ENCODE measurements at regions not wholly inside any gene's neighbourhood (a gene's known extent, or its start where the extent isn't known, plus 50 kb on each side); places are given as distances from the start of the nearest gene placed in this dataset.
"Not testable (repeated sequence)": the region's sequence is repeated elsewhere in the genome, so short reads cannot be mapped to it uniquely, and the experiment has no call there.

DNA sequence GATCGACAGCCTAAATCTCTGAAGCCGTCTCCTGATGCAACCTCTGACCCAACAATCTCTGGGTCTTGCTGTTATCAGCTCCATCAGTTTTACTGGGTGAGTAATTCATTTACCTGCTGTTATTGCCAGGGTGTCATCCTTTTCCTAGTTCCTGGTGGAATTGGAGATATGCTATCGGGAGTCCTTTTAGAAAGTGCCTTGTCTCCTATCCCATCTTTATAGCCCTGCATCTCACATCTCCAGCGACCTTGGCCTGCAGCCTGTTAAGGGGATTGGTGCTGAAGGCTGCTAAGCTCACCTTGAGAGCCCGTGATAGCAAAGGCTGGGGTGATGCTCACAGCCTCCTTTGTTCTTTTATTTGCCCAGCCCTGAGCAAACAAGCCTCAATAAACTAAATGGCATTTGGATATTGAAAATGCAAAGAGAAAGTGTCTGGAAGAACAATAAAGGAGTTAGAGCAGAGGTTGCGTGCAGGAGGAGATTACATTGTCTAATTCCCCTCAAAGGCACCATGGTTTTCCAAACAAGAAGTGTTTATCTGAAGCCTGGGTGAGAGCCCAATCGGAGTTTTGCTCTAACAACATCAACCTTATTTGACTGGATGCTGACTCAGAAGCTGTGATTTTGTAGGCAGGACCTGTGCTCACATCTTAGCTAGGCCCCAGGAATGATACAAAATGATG lies 101.8 kb downstream of the RPLP1 start:
- DNase-seq (ENCODE audit: low read depth): no peak

- no peak for DNase-seq (ENCODE audit: low read depth)
Measured at GRCh38 chr15:69555080-69555479, 102.5 kb downstream of the RPLP1 start.

GRCh38 chr15:69556344-69556743 lies 103.7 kb downstream of the RPLP1 start:
- DNase-seq (ENCODE audit: low read depth): no peak

GRCh38 chr15:69557020-69557706 lies 104.5 kb downstream of the RPLP1 start:
- peak; percentile 94 for DNase-seq (ENCODE audit: low read depth)

GRCh38 chr15:69557707-69558409 lies 105.2 kb downstream of the RPLP1 start:
- DNase-seq (ENCODE audit: low read depth): no peak

DNA sequence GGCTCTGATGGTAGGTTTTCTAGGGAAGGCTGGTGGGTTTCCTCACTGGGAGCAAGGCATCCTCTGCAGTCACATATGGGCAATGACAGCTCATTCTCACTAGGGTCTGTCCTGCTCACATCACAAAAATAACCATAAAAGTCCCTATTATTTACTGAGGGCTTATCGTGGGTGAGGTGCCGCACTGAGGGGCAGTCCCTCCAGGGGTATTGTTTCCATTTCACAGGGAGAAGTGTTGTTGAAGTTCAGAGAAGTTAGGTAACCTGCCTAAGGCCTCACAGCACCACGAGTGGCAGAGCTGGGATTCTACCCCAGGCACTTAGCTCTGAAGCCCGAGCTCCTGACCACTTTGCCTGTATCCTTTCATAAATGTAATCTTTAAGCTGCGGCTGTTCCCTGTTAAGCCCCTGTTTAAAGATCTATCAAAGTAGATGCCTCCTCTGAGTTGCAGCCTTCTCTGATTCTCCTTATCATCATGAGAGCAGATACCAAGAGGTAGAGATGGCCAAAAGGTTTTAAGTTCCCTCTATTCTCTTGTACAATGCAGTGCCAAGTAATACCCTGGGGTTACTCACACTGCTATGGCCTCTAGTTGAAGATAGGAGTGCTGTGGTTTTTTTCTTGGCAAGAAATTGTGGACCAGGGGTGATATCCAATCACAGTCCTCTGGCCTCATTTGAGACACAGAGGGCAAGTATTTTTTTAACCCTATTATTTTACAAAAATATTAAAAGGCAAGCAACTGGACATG lies 107.0 kb downstream of the RPLP1 start:
- DNase-seq (ENCODE audit: low read depth): no peak

GRCh38 chr15:69561071-69561784 lies 108.6 kb downstream of the RPLP1 start:
- no peak for DNase-seq (ENCODE audit: low read depth)

DNA sequence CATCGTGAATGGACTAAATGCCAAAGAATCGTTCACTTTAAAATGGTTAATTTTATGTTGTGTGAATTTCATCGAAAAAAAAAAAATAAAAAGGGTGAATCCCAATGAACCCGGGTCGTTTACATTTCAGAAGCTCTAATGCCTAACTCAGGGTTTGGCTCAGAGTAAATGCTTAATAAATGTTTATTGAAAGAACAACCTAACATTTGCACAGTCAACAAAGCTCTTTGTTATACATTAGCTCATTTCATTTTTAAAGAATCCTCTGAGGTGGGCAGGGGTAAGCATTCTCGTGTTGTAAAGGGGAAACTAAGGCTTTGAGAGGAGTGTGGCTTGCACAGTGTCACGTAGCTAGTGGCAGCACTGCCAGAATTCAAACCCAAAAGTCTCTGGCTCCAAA lies 109.5 kb downstream of the RPLP1 start:
- no peak for DNase-seq (ENCODE audit: low read depth)

- DNase-seq (ENCODE audit: low read depth): no peak
Measured at GRCh38 chr15:69562564-69562963, 109.9 kb downstream of the RPLP1 start.

DNA sequence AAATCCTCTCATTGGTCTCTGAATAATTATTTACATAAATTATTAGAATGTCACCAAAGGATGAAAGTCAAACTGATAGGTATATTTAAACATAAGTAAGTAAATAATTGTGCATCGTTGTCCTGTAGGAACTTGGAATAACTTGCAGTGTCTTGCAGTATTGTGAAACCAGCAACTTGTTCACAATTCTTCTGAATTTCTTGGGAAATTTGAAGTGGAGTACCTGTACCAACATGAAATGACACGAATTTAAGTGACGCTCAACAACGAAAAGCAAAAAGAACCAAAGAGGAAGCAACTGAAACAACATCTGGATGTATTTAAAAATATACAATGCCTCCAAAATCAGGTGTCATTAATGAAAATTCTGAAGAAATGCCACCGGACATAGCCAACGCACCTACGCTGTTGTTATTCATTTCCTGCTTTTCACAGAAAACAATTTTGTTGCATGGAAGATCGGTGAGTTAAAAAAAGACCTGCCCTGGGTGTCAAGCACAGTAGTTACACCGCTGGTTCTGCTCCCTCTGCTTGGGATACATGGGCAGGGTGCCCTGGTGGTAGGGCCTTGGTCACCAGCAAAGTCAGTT lies 112.5 kb downstream of the RPLP1 start:
- DNase-seq (ENCODE audit: low read depth): no peak

DNA sequence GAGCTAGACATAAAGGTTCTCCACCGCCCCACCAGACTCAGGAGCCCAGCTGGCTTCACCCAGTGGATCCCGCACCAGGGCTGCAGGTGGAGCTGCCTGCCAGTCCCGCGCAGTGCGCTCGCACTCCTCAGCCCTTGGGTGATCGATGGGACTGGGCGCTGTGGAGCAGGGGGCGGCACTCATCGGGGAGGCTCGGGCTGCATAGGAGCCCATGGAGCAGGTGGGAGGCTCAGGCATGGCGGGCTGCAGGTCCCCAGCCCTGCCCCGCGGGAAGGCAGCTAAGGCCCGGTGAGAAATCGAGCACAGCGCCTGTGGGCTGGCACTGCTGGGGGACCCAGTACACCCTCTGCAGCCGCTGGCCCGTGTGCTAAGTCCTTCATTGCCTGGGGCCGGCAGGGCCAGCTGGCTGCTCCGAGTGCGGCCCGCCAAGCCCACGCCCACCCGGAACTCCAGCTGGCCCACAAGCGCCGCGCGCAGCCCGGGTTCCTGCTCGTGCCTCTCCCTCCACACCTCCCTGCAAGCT lies 114.7 kb downstream of the RPLP1 start:
- not testable (repeated sequence) for DNase-seq (ENCODE audit: low read depth)

DNA sequence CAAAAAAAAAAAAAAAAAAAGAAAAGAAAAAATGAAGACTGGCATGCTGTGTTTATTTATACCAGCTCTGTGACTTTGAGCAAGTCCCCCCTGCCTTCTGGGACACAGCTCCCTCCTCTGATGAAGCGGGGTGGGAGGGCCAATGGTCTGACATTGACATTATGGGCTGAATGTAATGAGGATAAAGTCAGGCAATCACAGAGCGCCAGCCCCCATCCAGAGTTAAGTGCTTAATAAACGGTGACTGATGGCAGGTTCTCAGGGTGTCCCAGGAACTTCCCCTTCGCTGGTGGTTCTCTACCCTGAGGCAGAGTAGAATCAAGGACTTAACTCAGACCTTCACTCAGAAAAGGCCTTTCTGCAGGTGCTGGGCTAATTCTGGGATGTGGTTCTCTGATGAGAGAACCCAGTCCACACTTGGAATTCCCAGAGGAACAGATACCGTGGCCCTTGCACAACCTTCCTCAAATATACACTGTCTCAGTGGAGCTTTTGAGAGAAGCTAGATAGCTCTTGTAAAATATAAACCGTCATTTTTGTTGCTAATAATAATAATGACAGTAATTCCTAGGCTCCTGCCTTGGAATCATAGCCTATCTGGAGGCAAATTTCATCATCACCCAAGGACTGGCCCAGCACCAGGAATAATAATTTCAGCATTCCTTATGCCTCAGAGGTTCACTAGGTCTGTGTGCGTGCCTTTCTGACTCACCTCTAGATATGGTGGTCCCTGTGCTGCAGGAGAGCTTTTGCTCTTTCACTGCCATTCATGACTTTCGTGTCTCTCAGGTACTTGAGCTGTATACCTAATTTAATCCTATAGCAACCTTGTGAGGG lies 115.8 kb downstream of the RPLP1 start:
- DNase-seq (ENCODE audit: low read depth): peak; percentile 63

DNA sequence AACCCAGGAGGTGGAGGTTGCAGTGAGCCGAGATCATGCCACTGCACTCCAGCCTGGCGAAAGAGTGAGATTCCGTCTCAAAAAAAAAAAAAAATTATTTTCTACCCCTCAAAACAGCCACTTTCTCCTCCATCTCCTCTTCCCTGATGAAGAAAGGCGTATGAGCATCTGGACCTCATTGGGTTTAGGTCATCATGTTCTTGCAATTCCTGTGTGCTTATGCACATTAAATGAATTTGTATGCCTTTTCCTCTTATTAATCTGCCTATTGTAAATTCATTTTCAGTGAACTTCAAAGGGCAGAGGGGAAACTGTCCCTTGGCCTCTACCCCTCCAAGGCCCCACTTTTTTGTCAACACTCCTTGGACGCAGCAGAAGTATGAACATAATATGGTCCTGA lies 117.8 kb downstream of the RPLP1 start:
- DNase-seq (ENCODE audit: low read depth): no peak

DNA sequence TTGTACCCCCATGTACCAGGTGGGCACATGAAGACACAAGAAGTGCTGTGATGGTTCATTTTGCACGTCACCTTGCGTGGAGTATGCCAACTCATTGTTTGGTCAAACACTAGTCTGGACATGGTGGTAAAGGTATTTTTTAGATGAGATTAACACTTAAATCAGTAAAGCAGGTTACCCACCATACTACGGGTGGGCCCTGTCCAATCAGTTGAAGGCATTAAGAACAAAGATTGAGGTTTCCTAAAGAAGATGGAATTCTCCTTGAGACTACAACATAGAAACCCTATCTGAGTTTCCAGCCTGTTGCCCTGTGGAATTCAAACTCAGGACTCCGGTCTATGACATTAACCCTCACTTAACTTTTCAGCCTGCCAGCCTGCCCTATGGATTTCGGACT lies 118.4 kb downstream of the RPLP1 start:
- no peak for DNase-seq (ENCODE audit: low read depth)

GRCh38 chr15:69573278-69573677 lies 120.7 kb downstream of the RPLP1 start:
- DNase-seq (ENCODE audit: low read depth): not testable (repeated sequence)

DNA sequence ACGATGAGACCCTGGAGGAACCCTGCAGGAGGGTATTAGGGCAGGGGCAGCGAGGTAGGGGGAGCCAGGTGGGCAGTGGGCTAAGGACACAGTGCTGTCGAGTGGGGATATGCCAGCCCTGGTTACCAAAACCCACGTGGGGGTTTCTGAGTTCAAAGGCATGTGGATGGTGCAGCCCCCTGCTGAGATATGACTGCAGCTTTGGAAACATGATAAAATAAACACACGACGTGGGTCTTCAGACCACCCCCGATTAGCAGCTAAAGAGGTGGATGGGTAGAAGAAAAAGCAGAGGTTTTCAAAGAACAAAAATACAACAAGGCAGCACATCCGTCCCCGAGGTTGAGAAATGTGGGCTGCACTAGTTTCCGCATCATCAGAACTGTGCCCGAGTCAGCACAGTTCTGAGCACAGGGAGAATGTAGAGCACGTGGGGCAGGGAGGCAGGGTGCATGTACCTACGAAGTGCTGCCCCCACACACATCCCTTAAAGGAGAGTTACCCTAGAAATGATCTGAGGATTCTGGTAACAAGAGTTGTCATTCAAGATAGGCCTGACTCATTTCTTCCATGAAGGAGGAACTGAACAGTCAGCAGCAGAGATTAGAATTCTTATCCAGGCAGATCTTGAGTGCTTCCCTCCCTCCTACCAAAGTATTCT lies 121.3 kb downstream of the RPLP1 start:
- DNase-seq (ENCODE audit: low read depth): peak; percentile 10

GRCh38 chr15:69574506-69574905 lies 121.9 kb downstream of the RPLP1 start:
- DNase-seq (ENCODE audit: low read depth): no peak

GRCh38 chr15:69575387-69575786 lies 122.8 kb downstream of the RPLP1 start:
- no peak for DNase-seq (ENCODE audit: low read depth)

DNA sequence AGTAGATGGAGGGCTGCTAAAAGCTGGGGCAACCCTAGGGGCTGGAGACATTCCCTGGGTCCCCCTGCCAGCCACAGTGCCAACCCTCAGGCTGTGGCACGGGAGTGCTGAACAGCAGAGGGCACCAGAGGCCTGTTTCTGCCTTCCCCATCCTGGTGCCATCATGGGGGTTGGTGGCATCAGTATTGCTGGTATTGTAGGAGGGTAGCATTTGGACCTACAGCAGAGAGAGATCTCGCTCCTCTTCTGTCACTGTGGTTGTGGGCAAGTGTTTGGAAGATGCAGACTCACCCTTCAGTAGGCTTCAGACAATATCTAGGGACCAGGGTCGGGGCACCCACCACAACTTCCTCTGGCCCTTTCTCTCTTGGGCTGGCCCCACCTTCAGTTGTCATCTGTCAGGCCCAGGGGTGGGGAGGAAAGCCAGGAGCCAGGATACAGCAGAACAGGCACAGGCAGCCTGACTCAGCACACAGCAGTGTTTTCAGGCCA lies 123.5 kb downstream of the RPLP1 start:
- DNase-seq (ENCODE audit: low read depth): peak; percentile 22

- DNase-seq (ENCODE audit: low read depth): no peak
Measured at GRCh38 chr15:69576948-69577351, 124.3 kb downstream of the RPLP1 start.
